SK-N-MC (cell line): ENCODE measurements at regions not wholly inside any gene's neighbourhood (a gene's known extent, or its start where the extent isn't known, plus 50 kb on each side); places are given as distances from the start of the nearest gene placed in this dataset.
A peak's percentile ranks its signal among the peaks of the same experiment; 100 is the strongest.

ENCODE experiments used
- DNase-seq: peaks from one replicate; pipeline ENCODE4 v3.0.0-alpha.2; 2011; ENCODE audit warnings: low read depth, low spot score
- H3K27ac ChIP-seq: fragments of 200-600 bp; sonication (generic); 2 replicates; pipeline ENCODE4 v1.5.1; 2016; ENCODE audit warnings: mixed run types
- H3K36me3 ChIP-seq: fragments of 200-600 bp; sonication (generic); 2 replicates; pipeline ENCODE4 v1.6.1; 2017; ENCODE audit warnings: antibody characterized with exemption, low read length, mixed read lengths; ENCODE audit not compliant: insufficient read depth
- H3K4me3 ChIP-seq: fragments of 200-600 bp; sonication (generic); 2 replicates; pipeline ENCODE4 v1.5.1; 2016
- H3K9ac ChIP-seq: fragments of 200-600 bp; sonication (generic); 2 replicates; pipeline ENCODE4 v1.8.0; 2017; ENCODE audit warnings: mixed run types, mixed read lengths; ENCODE audit not compliant: insufficient read length
- H3K9me3 ChIP-seq: fragments of 200-600 bp; sonication (generic); 2 replicates; pipeline ENCODE4 v1.6.1; 2017; ENCODE audit warnings: low read depth, mild to moderate bottlenecking, antibody characterized with exemption, low read length, moderate library complexity, mixed read lengths
- EZH2 ChIP-seq: fragments of 200-600 bp; sonication (generic); IDR thresholded peaks from one replicate; pipeline ENCODE4 v1.6.1; 2017; ENCODE audit warnings: antibody characterized with exemption
- FOXP2 ChIP-seq: optimal IDR thresholded peaks from 2 replicates; pipeline ENCODE3; 2011; ENCODE audit warnings: mild to moderate bottlenecking, moderate library complexity; ENCODE audit not compliant: insufficient read depth; ENCODE audit errors: extremely low read length, control extremely low read depth
- POLR2AphosphoS5 ChIP-seq: IDR thresholded peaks from 2 replicates; pipeline ENCODE4 v1.6.1; 2012; ENCODE audit warnings: mild to moderate bottlenecking, low read depth, low read length, borderline replicate concordance

- no peaks in the 10 kb centered on the region for H3K36me3 ChIP-seq
- H3K9me3 ChIP-seq, result no peaks in the 10 kb centered on the region
- no peak overlapping the region for H3K9ac ChIP-seq
- no peak overlapping the region for H3K4me3 ChIP-seq
- TF ChIP-seq POLR2AphosphoS5 (no peak), EZH2 (no peak), FOXP2 (no peak)
- no peak for DNase-seq
- H3K27ac ChIP-seq, result no peak overlapping the region
These were observed 109.0 kb upstream of the KCNJ3 start for GRCh38 chr2:154589514-154589913.

- H3K9me3 ChIP-seq, result no peaks in the 10 kb centered on the region
- TF ChIP-seq FOXP2, result no peak
- no peak for TF ChIP-seq EZH2
- TF ChIP-seq POLR2AphosphoS5, result no peak
- H3K4me3 ChIP-seq, result no peak overlapping the region
- no peak overlapping the region for H3K9ac ChIP-seq
- peak; percentile 35 for DNase-seq
- H3K27ac ChIP-seq, result no peak overlapping the region
- no peaks in the 10 kb centered on the region for H3K36me3 ChIP-seq
These were observed 107.1 kb upstream of the KCNJ3 start for GRCh38 chr2:154591294-154591820.

- TF ChIP-seq POLR2AphosphoS5 (no peak), FOXP2 (no peak), EZH2 (no peak)
- H3K36me3 ChIP-seq, result no peaks in the 10 kb centered on the region
- no peaks in the 10 kb centered on the region for H3K9me3 ChIP-seq
- DNase-seq, result no peak
- H3K27ac ChIP-seq, result no peak overlapping the region
- no peak overlapping the region for H3K9ac ChIP-seq
- H3K4me3 ChIP-seq, result no peak overlapping the region
These were observed 99.3 kb upstream of the KCNJ3 start for GRCh38 chr2:154599189-154599588.

- H3K9ac ChIP-seq, result no peak overlapping the region
- no peaks in the 10 kb centered on the region for H3K9me3 ChIP-seq
- no peak overlapping the region for H3K27ac ChIP-seq
- no peak for TF ChIP-seq POLR2AphosphoS5
- no peak for TF ChIP-seq EZH2
- TF ChIP-seq FOXP2, result no peak
- H3K4me3 ChIP-seq, result no peak overlapping the region
- DNase-seq, result no peak
- H3K36me3 ChIP-seq, result no peaks in the 10 kb centered on the region
These were observed 97.5 kb upstream of the KCNJ3 start for GRCh38 chr2:154600927-154601494.

- no peaks in the 10 kb centered on the region for H3K36me3 ChIP-seq
- DNase-seq, result no peak
- no peak overlapping the region for H3K9ac ChIP-seq
- TF ChIP-seq FOXP2 (no peak), POLR2AphosphoS5 (no peak)
- no peak overlapping the region for H3K4me3 ChIP-seq
- H3K9me3 ChIP-seq, result no peaks in the 10 kb centered on the region
- H3K27ac ChIP-seq, result no peak overlapping the region
These were observed 94.8 kb upstream of the KCNJ3 start for GRCh38 chr2:154603682-154604081.

GRCh38 chr2:154608438-154608837 lies 90.1 kb upstream of the KCNJ3 start:
- no peak overlapping the region for H3K4me3 ChIP-seq

GRCh38 chr2:154614906-154615305 lies 83.6 kb upstream of the KCNJ3 start:
- DNase-seq, result no peak
- H3K9me3 ChIP-seq, result no peaks in the 10 kb centered on the region
- TF ChIP-seq POLR2AphosphoS5, result no peak
- no peak for TF ChIP-seq EZH2
- TF ChIP-seq FOXP2, result no peak

More at GRCh38 chr2:154608438-154608837, 90.1 kb upstream of the KCNJ3 start:
- Histone ChIP-seq H3K9me3 (no peaks in the 10 kb centered on the region), H3K36me3 (no peaks in the 10 kb centered on the region), H3K27ac (no peak overlapping the region), H3K9ac (no peak overlapping the region)
- DNase-seq, result no peak
- TF ChIP-seq FOXP2 (no peak), POLR2AphosphoS5 (no peak), EZH2 (no peak)

GRCh38 chr2:154616659-154617058 lies 81.8 kb upstream of the KCNJ3 start:
- no peak for DNase-seq
- no peak overlapping the region for H3K9ac ChIP-seq
- no peaks in the 10 kb centered on the region for H3K9me3 ChIP-seq
- no peak overlapping the region for H3K4me3 ChIP-seq
- TF ChIP-seq EZH2, result no peak
- TF ChIP-seq FOXP2, result no peak
- no peak for TF ChIP-seq POLR2AphosphoS5
- H3K36me3 ChIP-seq, result no peaks in the 10 kb centered on the region
- no peak overlapping the region for H3K27ac ChIP-seq

More at GRCh38 chr2:154614906-154615305, 83.6 kb upstream of the KCNJ3 start:
- no peak overlapping the region for H3K4me3 ChIP-seq
- H3K27ac ChIP-seq, result no peak overlapping the region
- H3K36me3 ChIP-seq, result no peaks in the 10 kb centered on the region
- no peak overlapping the region for H3K9ac ChIP-seq

- Histone ChIP-seq H3K9ac (no peak overlapping the region), H3K4me3 (no peak overlapping the region), H3K27ac (no peak overlapping the region), H3K36me3 (no peaks in the 10 kb centered on the region), H3K9me3 (no peaks in the 10 kb centered on the region)
- no peak for DNase-seq
- no peak for TF ChIP-seq FOXP2
These were observed 78.0 kb upstream of the KCNJ3 start for GRCh38 chr2:154620471-154620870.
